ENCODE measurements at regions not wholly inside any gene's neighbourhood (a gene's known extent, or its start where the extent isn't known, plus 50 kb on each side); places are given as distances from the start of the nearest gene placed in this dataset.
"Not testable (repeated sequence)": the region's sequence is repeated elsewhere in the genome, so short reads cannot be mapped to it uniquely, and the experiment has no call there.

GRCh38 chrX:14351611-14352303 lies 177.6 kb upstream of the GLRA2 start:
- no peak for DNase-seq (ENCODE audit: low read depth)

GRCh38 chrX:14347523-14347922 lies 181.8 kb upstream of the GLRA2 start:
- DNase-seq (ENCODE audit: low read depth): no peak

- no peak for DNase-seq (ENCODE audit: low read depth)
Measured at GRCh38 chrX:14344172-14344940, 185.0 kb upstream of the GLRA2 start.

GRCh38 chrX:14309431-14309830 lies 219.9 kb upstream of the GLRA2 start:
- no peak for DNase-seq (ENCODE audit: low read depth)

- DNase-seq (ENCODE audit: low read depth): not testable (repeated sequence)
Measured at GRCh38 chrX:14308976-14309375, 220.4 kb upstream of the GLRA2 start.

- DNase-seq (ENCODE audit: low read depth): no peak
Measured at GRCh38 chrX:14303891-14304290, 225.4 kb upstream of the GLRA2 start.

GRCh38 chrX:14302561-14302960 lies 226.8 kb upstream of the GLRA2 start:
- not testable (repeated sequence) for DNase-seq (ENCODE audit: low read depth)

GRCh38 chrX:14300376-14300775 lies 229.0 kb upstream of the GLRA2 start:
- no peak for DNase-seq (ENCODE audit: low read depth)

GRCh38 chrX:14295426-14295825 lies 233.9 kb upstream of the GLRA2 start:
- DNase-seq (ENCODE audit: low read depth): no peak

- DNase-seq (ENCODE audit: low read depth): no peak
Measured at GRCh38 chrX:14291666-14292500, 237.5 kb upstream of the GLRA2 start.

- DNase-seq (ENCODE audit: low read depth): no peak
Measured at GRCh38 chrX:14290335-14290734, 239.0 kb upstream of the GLRA2 start.

- DNase-seq (ENCODE audit: low read depth): no peak
Measured at GRCh38 chrX:14274691-14275090, 245.0 kb upstream of the GEMIN8 start.

GRCh38 chrX:14267216-14267615 lies 237.5 kb upstream of the GEMIN8 start:
- no peak for DNase-seq (ENCODE audit: low read depth)

- no peak for DNase-seq (ENCODE audit: low read depth)
Measured at GRCh38 chrX:14266705-14267104, 237.0 kb upstream of the GEMIN8 start.

- no peak for DNase-seq (ENCODE audit: low read depth)
Measured at GRCh38 chrX:14243823-14244222, 214.1 kb upstream of the GEMIN8 start.

GRCh38 chrX:14235004-14235403 lies 205.3 kb upstream of the GEMIN8 start:
- no peak for DNase-seq (ENCODE audit: low read depth)

- no peak for DNase-seq (ENCODE audit: low read depth)
Measured at GRCh38 chrX:14232688-14233087, 203.0 kb upstream of the GEMIN8 start.

GRCh38 chrX:14228611-14229010 lies 198.9 kb upstream of the GEMIN8 start:
- DNase-seq (ENCODE audit: low read depth): no peak

GRCh38 chrX:14220386-14220944 lies 190.8 kb upstream of the GEMIN8 start:
- DNase-seq (ENCODE audit: low read depth): no peak

GRCh38 chrX:14209034-14209433 lies 179.3 kb upstream of the GEMIN8 start:
- DNase-seq (ENCODE audit: low read depth): no peak

- DNase-seq (ENCODE audit: low read depth): no peak
Measured at GRCh38 chrX:14194711-14195110, 165.0 kb upstream of the GEMIN8 start.

GRCh38 chrX:14193547-14193946 lies 163.9 kb upstream of the GEMIN8 start:
- no peak for DNase-seq (ENCODE audit: low read depth)
